ENCODE measurements at regions not wholly inside any gene's neighbourhood (a gene's known extent, or its start where the extent isn't known, plus 50 kb on each side); places are given as distances from the start of the nearest gene placed in this dataset.

GRCh38 chr13:106426909-106427308, 108.6 kb downstream of the EFNB2 start:
- TF ChIP-seq CTCF (IDR thresholded peaks at IDR 0.05) (no peak), POLR2A (IDR thresholded peaks at IDR 0.05) (no peak)

All from right lobe of liver (tissue), 4 donors.